Upper lobe of left lung (tissue), 4 donors: ENCODE measurements at regions not wholly inside any gene's neighbourhood (a gene's known extent, or its start where the extent isn't known, plus 50 kb on each side); places are given as distances from the start of the nearest gene placed in this dataset.

Experiments used
- CTCF ChIP-seq, 6 experiments: fragments of 450-650 bp in 4 of 6; fragments of 200-600 bp in 2 of 6; sonication (generic) in 2 of 6; IDR thresholded peaks; one replicate each; pipeline ENCODE4 v1.5.1; 2016 to 2019; ENCODE audit warnings: antibody characterized with exemption in 6 of 6
- EP300 ChIP-seq, 4 donors: sonication (generic); formaldehyde crosslinking; IDR thresholded peaks; one replicate each; pipeline ENCODE4 v1.5.1; 2017; ENCODE audit warnings: antibody characterized with exemption in 4 of 4, control low read depth in 2 of 4

GRCh38 chr1:185533596-185533995, 200.6 kb upstream of the HMCN1 start:
- TF ChIP-seq CTCF (IDR thresholded peaks at IDR 0.05), result no peak
- TF ChIP-seq EP300 (IDR thresholded peaks at IDR 0.05), result no peak
